ENCODE measurements at regions not wholly inside any gene's neighbourhood (a gene's known extent, or its start where the extent isn't known, plus 50 kb on each side); places are given as distances from the start of the nearest gene placed in this dataset.
"Not testable (repeated sequence)": the region's sequence is repeated elsewhere in the genome, so short reads cannot be mapped to it uniquely, and the experiment has no call there.

GRCh38 chr10:36464291-36464690 lies 661.1 kb upstream of the ANKRD30A start:
- Histone ChIP-seq H3K27ac (no peak overlapping the region), H3K27me3 (no peaks in the 10 kb centered on the region), H3K36me3 (no peaks in the 10 kb centered on the region), H3K4me3 (no peak overlapping the region), H3K4me1 (no peaks in the 10 kb centered on the region), H3K9me3 (peaks cover 0 to 4% (median 0%) of the 10 kb centered on the region in 4 donors)
- intact Hi-C loops (cut with DNase I) = no loop called here
- no peak for DNase-seq
- TF ChIP-seq POLR2A (IDR thresholded peaks at IDR 0.05) (no peak), POLR2AphosphoS5 (IDR thresholded peaks at IDR 0.05) (no peak), CTCF (IDR thresholded peaks at IDR 0.05) (no peak), EP300 (IDR thresholded peaks at IDR 0.05) (no peak)
- 53 to 55% methylated on average over 1 of the region's 1 CpG for WGBS, 2 donors

DNA sequence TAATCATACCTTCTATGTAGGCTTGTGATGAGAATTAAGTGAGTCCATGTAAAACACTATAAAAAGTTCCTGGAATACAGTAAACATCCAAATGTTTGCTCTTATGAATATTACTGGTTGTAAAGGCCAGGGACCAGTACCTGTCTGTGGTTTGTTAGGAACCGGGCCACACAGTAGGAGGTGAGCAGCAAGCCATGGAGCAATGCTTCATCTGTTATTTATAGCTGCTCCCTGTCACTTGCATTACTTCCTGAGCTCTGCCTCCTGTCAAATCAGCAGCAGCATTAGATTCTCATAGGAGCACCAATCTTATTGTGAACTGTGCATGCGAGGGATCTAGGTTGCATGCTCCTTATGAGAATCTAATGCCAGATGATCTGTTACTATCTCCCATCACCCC lies 662.0 kb upstream of the ANKRD30A start:
- Histone ChIP-seq H3K27ac (no peak overlapping the region), H3K36me3 (no peaks in the 10 kb centered on the region)
- intact Hi-C loops (cut with DNase I) = no loop called here

DNA sequence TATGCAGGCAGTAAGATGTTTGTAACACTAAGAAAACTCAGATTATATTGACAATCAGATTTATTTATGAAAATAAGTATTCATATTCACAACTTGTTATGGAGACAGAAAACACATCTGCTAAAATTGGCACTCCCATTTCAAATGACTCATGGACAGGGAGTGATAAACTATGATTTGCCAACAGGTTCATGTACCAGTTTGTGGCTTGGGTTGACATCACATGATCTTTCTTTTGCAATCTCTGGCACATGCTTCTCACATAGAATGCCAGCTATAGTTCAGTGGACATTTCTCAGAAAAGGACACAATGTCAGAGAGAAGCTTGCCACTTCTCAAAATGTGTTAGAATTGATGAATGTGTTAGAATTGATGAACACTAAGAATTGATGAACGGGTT lies 663.2 kb upstream of the ANKRD30A start:
- Histone ChIP-seq H3K27ac (no peak overlapping the region), H3K4me1 (no peaks in the 10 kb centered on the region), H3K9me3 (peaks cover 0 to 5% (median 2%) of the 10 kb centered on the region in 4 donors), H3K27me3 (no peaks in the 10 kb centered on the region), H3K36me3 (no peaks in the 10 kb centered on the region), H3K4me3 (no peak overlapping the region)
- WGBS, 2 donors = 88 to 89% methylated on average over 1 of the region's 1 CpG
- no peak for TF ChIP-seq EP300 (IDR thresholded peaks at IDR 0.05)
- no peak for DNase-seq
- intact Hi-C loops (cut with DNase I) = no loop called here

More for the DNA sequence above, 662.0 kb upstream of the ANKRD30A start:
- DNase-seq = no peak
- Histone ChIP-seq H3K27me3 (no peaks in the 10 kb centered on the region), H3K4me3 (no peak overlapping the region), H3K4me1 (no peaks in the 10 kb centered on the region), H3K9me3 (peaks cover 0 to 7% (median under 1%) of the 10 kb centered on the region in 4 donors)
- WGBS, 2 donors = 78 to 82% methylated on average over 2 of the region's 2 CpGs
- TF ChIP-seq POLR2AphosphoS5 (IDR thresholded peaks at IDR 0.05) = no peak
- TF ChIP-seq POLR2A (IDR thresholded peaks at IDR 0.05) = no peak
- TF ChIP-seq CTCF (IDR thresholded peaks at IDR 0.05) = no peak
- TF ChIP-seq EP300 (IDR thresholded peaks at IDR 0.05) = no peak

DNA sequence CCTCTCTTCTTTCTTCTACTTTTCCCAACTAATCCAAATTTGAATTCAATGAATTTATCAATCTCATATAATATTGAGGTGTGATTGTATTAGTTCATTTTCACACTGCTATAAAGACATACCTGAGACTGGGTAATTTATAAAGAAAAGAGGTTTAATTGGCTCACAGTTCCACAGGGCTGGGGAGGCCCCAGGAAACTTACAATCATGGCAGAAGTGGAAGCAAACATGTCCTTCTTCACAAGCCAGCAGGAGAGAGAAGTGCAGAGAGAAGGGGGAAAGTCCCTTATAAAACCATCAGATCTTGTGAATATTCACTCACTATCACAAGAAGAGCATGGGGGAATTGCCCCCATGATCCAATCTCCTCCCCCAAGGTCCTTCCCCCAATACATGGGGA lies 667.0 kb upstream of the ANKRD30A start:
- H3K36me3 ChIP-seq; H3K9me3 ChIP-seq; DNase-seq; H3K27me3 ChIP-seq; H3K4me1 ChIP-seq; intact Hi-C loops (cut with DNase I); H3K27ac ChIP-seq; H3K4me3 ChIP-seq: not testable (repeated sequence)

GRCh38 chr10:36457751-36458150 lies 667.6 kb upstream of the ANKRD30A start:
- TF ChIP-seq POLR2AphosphoS5 (IDR thresholded peaks at IDR 0.05) = no peak
- no peak for TF ChIP-seq EP300 (IDR thresholded peaks at IDR 0.05)
- no peak for TF ChIP-seq CTCF (IDR thresholded peaks at IDR 0.05)
- TF ChIP-seq POLR2A (IDR thresholded peaks at IDR 0.05) = no peak
- no peak overlapping the region for H3K4me3 ChIP-seq
- H3K4me1 ChIP-seq = no peaks in the 10 kb centered on the region
- intact Hi-C loops (cut with DNase I) = no loop called here
- no peak for DNase-seq
- H3K27ac ChIP-seq = no peak overlapping the region
- no peaks in the 10 kb centered on the region for H3K36me3 ChIP-seq
- H3K27me3 ChIP-seq = no peaks in the 10 kb centered on the region
- WGBS, 2 donors = 52 to 82% methylated on average over 1 of the region's 1 CpG
- peaks cover 0 to 4% (median 1%) of the 10 kb centered on the region in 4 donors for H3K9me3 ChIP-seq

- H3K27me3 ChIP-seq = no peaks in the 10 kb centered on the region
- peaks cover 0 to 4% (median 4%) of the 10 kb centered on the region in 4 donors for H3K4me1 ChIP-seq
- no peaks in the 10 kb centered on the region for H3K36me3 ChIP-seq
- TF ChIP-seq POLR2AphosphoS5 (IDR thresholded peaks at IDR 0.05) (no peak), EP300 (IDR thresholded peaks at IDR 0.05) (no peak), POLR2A (IDR thresholded peaks at IDR 0.05) (no peak), CTCF (IDR thresholded peaks at IDR 0.05) (no peak)
- H3K9me3 ChIP-seq = peaks cover 0 to 4% (median 1%) of the 10 kb centered on the region in 4 donors
- DNase-seq = no peak
- WGBS, 2 donors = 46 to 63% methylated on average over 3 of the region's 3 CpGs
- intact Hi-C loops (cut with DNase I) = no loop called here
- H3K27ac ChIP-seq = no peak overlapping the region
- no peak overlapping the region for H3K4me3 ChIP-seq
Observed at GRCh38 chr10:36455526-36456133, 669.8 kb upstream of the ANKRD30A start.
